AML-193 (cell line): ENCODE measurements at regions not wholly inside any gene's neighbourhood (a gene's known extent, or its start where the extent isn't known, plus 50 kb on each side); places are given as distances from the start of the nearest gene placed in this dataset.
"Not testable (repeated sequence)": the region's sequence is repeated elsewhere in the genome, so short reads cannot be mapped to it uniquely, and the experiment has no call there.

Source experiments
- DNase-seq, 2 experiments: peaks; one replicate each; lab custom pipeline; 2025; lab: John Stamatoyannopoulos, UW

DNA sequence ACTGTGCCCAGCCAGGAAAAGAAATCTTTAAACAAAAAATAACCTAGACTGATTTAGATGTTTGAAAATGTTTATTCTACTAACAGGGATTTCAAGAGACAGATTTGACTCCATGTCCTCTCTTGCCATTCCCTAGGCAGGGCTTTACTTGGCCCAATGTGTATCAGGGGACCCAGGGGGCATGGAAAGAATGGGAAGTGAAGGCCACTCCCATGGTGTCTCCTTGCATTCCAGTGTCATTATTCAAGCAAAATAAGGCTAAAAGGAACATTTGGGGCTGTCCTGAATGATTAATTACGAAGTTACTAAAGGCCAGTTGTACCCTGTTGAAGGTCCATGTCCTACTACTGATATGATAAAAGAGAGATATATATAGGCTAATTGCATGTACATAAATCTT, 151.9 kb upstream of the ATF7IP start:
- no peak for DNase-seq

DNA sequence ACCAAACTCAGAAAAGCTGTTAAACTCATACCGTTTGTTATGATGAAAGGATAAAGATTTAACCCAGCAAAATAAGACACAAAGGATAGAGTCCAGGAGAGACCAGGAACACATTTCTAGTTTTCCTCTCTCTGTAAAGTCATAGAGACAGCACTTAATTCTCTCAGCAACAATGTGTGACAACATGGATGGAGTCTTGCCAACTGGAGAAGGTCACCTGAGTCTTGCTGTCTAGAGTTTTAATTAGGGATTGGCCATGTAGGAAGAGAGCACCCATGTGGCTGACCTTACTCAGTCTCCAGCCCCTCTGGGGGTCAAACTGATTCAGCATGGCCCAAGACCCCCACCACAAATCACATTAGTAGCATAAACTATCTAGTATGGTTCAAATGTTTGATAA, 151.0 kb upstream of the ATF7IP start:
- DNase-seq: no peak

DNA sequence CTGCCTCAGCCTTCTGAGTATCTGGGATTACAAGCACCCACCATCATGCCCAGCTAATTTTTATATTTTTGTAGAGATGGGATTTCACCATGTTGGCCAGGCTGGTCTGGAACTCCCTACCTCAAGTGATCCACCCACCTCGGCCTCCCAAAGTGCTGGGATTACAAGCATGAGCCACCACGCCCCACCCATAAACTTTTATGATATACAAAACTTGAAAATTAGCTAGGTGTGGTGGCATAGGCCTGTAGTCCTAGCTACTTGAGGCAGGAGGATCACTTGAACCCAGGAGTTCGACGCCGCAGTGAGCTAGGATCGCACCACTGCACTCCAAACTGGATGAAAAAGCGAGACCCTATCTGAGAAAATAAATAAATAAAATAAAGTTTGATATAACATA, 149.5 kb upstream of the ATF7IP start:
- not testable (repeated sequence) for DNase-seq

DNA sequence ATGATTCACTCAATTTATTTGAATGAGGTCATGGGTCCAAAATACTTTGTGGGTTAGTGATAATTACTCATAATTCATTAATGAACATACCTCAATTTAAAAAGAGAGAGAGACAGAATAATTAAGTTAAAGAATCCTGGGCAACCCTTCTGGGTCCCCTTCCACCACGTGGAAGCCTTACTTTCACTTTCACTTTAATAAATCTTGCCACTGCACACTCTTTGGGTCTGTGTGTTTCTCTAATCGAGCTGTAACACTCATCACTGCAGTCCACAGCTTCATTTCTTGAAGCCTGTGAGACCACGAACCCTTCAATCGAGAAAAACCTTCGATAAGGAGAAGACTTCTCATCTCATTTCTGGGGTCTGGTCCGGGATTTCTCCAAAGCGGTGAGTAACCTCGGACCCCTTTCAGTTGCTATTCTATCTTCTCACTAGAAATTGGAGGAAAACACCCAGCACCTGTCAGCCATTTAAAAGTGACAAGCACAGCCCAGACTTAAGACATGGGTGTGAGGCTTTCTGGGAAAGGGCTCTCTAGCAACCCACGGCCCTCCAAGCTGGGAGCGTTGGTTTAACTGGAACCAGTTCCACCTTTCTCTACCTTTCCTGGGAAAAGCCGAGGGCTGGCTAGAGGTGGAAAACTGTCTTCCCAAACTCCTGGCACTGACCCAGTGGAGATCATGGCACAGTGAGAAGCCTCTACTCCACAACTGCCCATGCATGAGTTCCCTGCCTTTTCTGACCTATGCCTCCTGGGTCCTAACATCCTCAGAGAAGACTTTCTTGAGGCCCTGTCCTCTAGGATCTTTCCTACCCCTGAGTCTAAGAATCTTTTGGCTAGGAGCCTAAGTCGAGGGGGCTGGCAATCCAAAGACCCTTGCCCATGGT, 148.8 kb upstream of the ATF7IP start:
- no peak for DNase-seq

DNA sequence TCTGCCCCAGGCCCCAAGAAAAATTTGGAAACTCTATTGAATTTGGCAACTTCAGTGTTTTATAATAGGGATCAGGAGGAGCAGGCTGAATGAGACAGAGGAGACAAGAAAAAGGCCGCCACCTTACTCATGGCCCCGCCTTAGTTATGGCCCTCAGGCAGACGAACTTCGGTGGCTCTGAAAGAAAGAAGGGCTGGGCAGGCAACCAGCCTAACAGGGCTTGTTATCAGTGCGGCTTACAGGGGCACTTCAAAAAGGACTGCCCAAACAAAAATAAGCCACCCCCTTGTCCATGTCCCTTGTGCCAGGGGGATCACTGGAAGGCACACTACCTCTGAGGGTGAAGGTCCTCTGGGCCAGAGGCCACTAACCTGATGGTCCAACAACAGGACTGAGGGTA, 146.3 kb upstream of the ATF7IP start:
- DNase-seq: no peak

DNA sequence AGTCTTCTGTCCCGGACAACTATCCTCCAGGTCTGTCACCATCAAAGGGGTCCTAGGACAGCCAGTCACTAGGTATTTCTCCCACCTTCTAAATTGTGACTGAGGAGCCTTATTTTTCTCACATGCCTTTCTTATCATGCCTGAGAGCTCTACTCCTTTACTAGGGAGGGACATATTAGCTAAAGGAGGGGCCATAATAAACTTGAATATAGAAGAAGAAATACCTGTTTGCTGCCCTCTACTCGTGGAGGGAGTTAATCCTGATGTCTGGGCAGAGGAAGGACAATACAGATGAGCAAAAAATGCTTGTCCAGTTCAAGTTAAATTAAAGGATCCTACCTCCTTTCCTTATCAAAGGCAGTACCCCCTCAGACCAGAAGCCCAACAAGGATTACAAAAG, 145.8 kb upstream of the ATF7IP start:
- not testable (repeated sequence) for DNase-seq

DNA sequence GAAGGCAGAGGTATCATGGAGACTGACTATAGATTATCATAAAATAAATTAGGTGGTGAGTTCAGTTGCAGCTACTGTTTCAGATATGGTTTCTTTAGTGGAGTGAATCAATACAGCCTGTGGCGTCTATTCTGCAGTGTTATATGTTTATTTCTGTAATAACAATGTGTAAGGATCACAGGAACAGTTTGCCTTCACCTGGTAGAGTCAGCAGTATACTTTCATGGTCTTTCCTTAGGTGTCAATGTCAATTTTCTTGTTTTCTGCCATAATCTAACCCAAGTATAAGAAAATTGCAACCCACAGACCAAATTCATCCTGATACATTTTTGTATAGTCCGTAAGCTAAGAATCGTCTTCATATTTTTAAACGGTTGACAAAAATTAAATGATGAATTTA, 140.4 kb upstream of the ATF7IP start:
- no peak for DNase-seq

DNA sequence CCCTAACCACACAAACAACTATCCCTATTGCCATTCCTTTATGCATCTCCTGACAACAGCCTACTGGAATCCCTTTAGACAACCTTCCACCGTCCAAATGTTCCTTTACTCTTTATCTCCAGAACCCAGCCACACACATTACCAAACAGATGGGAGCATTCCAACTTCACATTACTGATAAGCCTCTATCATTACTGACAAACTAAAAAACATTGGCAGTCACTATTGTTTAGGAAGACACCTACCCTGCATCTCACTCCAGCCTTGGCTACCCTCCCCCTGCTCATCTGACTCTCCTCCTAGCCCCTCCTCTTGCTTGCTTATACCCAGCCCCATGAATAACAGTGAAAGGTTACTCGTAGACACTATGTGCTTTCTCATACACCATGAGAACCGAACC, 130.3 kb upstream of the ATF7IP start:
- not testable (repeated sequence) for DNase-seq

DNA sequence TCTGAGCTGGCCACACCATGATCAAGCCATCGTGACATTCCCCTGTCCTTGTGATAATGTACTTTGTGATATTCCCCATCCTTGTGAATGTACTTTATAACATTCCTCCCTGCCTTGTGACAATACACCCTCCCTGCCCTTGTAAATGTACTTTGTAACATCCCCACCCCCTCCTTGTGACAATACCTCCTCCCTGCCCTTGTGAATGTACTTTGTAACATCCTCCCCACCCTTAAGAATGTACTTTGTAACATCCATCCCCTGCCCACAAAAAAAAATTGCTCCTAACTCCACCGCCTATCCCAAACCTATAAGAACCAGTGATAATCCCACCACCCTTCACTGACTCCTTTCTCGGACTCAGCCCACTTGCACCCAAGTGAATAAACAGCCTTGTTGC, 128.8 kb upstream of the ATF7IP start:
- not testable (repeated sequence) for DNase-seq

DNA sequence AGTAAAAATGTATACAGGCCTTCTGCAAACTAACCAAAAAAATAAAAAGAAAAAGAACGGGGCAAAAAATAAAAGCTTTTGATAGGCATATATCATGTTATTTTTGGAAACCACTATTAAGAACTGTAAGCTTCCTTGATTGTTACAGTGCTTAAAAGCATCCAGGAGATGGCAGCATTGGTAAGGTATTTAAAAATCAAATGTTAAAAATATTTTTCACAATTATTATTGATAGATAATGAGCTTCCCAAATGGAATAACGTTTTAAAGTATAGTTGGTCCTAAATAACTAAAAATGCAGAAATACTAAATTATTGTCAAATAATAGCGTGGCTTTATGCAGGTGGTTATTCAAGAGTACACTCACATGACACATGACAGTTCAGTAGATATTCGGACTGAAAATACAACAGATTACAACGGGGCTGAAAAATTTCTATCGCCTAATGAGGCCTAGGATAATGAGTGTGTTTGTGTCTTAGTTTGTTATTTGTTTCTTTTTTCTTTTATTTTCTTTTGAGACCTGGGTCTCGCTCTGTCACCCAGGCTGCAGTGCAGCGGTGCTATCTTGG, 127.2 kb upstream of the ATF7IP start:
- DNase-seq: peak; percentile 29 to 30

DNA sequence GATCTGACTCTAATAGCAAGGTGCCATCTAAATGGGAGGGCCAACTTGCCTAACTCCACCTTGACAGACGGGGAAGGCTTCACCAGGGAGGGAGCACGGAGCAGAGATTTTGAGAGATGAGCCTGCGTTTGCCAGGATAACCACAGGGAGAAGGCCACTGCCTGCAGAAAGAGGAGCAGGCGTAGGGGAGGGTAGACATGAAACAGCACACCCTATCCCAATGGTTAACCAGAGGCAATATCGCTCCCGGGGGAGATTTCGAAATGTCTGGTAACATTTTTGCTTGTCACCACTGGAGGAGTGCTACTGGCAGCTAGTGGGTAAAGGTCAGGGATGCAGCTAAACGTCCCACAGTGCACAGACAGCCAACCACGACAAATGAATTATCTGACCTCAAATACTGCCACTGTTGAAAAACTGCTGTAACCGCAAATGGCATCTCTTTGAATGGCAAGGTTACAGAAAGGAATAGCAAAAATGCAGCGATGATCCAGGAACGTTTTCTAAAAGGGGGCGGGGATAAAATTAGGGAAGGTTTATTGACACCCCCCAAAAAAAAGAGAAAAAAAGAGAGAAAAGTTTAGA, 126.0 kb upstream of the ATF7IP start:
- peak; percentile 89 to 95 for DNase-seq

DNA sequence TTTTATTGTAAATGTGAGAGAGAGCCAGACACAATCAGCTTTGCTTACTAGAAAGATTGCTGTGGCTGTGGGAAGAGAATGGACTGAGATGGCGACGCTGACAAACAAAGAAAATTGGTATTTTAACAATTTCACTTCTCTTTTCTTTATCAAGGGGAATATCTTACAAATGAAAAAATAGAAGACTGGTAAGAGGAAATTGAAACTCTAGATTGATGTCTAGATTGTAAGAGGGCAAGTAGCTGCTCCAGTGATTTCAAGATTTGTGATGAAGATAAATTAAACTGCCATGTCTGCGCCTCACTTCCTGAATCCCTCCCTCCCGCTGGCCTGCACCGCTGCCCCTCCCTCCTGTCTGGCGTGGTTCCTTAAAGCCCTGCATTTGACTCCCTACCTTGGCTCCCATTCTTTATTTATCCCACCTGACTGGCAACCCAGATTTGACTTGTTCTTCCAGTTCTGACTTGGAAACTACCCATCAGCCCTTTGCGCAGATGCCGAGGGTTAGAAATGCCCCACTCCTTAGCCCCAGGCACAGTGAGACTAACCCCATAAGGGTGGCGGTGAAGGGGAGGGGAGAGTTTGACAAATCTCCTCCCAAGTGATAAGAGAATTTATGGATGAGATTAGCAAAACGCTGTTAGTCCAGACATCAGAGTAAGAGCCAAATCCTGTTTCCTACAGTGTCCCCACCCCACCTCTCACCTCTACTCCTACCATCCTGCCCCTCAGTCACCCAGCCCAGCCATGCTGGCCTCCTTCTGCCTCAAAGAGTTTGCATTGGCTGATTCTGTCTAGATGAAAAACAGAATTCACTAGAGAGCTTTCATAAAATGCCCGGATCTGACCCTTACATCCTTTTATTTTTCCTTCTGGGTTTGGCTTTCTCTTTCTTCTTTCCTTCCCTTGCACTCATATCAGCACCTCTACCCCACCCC, 125.3 kb upstream of the ATF7IP start:
- DNase-seq: no peak

DNA sequence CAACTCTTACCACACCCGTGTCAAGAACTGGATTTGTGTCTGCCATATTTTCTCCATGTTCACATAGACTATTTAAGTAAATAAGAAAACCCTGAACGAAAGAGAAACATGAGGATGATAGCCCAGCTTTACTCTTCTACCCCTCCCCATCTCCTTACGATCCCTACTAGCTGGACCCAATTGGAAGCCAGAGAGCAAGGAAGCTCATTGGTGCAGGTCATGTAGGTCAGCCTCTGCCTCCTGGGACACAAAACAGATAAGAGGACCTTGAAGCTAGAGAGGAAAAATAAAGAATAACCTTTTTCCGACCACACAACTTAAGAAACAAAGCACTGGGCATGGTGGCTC, 124.6 kb upstream of the ATF7IP start:
- DNase-seq: no peak

DNA sequence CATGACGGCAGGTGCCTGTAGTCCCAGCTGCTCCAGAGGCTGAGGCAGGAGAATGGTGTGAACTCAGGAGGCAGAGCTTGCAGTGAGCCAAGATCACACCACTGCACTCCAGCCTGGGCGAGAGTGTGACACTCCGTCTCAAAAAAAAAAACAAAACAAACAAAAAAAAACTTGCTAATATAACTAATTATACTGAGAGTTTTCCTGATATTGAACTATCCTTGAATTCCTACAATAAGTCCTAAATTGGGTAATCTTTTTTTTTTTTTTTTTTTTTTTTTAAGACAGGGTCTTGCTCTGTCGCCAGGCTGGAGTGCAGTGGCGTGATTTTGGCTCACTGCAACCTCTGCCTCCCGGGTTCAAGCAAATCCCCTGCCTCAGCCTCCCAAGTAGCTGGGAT, 122.7 kb upstream of the ATF7IP start:
- DNase-seq: not testable (repeated sequence)

DNA sequence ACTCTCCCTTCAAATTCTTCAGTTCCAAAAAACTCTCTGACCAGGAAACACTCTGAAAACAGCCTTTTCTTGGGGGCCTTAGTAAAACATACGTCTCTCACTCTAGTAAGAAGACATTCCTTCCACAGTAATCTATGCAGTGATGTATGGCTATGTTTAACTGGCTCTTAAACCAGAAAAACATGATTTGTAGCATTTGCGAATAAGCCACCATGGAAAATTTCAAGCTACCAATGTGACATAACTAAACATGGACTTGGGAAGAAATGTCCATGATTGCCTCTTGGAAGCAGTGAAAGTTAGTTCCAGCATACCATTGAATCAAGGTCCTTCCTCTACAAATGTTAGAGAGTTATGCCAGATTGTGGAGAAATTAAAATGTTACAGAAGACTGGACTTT, 121.5 kb upstream of the ATF7IP start:
- no peak for DNase-seq

DNA sequence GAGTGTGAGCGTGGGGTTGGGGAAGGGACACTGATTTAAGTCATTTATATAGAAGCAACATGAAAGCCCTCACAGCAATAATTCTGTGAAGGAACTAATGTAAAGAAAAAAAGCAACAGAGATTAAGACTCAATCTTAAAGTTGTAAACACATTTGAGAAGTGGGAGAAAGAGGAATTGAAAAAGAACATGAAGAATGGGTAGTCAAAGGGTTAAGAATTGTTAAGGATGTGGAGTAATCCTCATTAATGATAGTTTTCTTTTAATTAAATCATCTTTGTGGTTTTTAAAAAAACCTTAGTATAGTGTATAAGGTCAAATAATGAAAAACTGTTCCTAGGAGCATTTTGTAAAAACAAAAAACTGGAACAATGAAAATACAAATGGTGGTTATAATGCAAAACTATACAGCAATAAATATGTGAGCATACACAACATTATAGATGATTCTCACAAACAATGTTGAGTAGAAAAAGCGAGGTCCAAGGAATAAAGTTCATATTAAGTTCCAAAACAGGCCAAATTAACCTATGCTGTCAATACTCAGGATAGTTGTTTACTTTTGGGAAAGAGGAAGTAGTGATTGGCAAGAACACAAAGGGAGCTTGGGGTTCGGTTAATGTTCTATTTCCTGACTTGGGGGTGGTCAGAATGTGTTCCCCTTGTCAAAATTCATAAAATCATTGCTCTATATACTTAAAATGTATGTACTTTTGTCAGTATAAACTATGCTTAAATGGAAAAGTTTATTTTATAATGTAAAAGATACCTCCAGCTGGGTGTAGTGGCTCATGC, 120.4 kb upstream of the ATF7IP start:
- no peak for DNase-seq

DNA sequence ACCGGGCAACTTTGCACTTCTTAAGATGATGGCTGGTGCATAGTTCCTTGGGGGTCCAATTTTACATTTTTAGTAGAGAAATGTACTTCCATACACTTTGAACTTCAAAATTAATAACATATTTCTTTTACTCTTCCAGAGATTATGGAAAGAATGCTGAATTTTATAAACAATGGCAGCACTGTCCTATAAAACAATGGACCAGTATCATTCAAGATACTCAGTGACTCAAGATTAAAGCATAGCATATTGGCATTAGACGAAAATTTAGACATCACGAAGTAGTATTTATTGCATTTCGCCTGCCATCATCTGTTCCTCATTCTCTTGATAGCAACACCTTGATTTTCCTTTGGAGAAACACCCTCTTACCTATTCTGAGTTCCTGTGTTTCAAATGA, 118.3 kb upstream of the ATF7IP start:
- DNase-seq: no peak

DNA sequence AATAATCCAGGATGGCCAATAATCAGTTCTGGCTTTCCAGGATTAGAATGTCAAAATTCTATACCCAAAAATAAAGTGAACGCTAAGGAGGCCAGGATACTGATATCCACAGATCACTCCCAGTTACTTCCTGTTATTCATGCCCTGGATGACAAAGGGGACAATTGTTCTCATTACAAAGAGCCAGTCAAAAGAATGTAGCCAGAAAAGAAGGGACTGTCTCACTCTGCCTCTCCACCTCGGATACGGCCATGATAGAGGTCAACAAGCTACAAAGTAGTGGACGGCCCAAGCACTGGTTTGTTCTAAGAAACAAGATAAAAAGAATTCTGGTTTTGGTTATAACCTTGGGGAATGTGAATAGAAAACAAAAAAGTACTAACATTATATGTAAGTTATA, 116.1 kb upstream of the ATF7IP start:
- DNase-seq: no peak

DNA sequence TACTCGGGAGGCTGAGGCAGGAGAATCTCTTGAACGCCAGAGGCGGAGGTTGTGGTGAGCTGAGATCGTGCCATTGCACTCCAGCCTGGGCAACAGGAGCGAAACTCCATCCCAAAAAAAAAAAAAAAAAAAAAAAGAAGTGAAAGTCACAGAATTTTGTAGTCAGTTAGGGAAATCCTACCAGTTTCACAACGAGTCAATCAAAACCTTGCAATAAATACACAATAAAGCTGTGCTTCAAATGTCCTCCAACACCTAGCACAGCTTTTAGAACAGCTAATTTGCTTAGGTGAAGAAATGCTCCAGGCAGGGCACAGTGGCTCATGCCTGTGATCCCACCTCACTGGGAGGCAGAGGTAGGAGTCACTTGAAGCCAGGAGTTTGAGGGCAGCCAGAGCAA, 112.8 kb upstream of the ATF7IP start:
- DNase-seq: no peak

DNA sequence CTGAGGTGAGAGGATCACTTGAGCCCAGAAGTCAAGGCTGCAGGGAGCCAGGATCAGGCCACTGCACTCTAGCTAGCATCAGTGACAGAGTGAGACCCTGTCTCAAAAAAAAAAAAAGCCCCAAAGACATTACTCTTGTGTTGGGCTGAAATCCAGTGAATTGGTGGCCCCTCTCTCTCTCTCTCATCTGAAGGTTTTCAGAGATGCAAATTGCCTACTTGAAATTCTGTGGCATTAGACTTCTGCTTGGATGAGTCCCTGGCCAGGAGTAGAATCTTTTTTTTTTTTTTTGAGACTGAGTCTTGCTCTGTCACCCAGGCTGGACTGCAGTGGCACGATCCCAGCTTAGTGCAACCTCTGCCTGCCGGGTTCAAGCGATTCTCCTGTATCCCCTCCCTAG, 112.0 kb upstream of the ATF7IP start:
- DNase-seq: no peak

DNA sequence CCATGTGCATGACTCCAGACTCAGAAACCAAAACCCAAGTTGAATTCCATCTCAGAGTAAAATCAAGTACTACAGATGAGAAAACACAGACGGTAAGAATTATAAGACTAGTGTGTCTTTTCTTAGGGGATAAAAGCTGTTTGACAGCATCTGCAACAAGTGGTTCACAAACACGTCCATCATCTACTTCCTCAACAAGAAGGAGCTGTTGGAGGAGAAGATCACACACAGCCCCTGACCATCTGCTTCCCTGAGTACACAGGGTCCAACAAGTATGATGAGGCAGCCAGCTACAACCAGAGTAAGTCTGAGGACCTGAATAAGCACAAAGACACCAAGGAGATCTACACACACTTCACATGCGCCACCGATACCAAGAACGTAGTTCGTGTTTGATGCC, 110.7 kb upstream of the ATF7IP start:
- DNase-seq: no peak

DNA sequence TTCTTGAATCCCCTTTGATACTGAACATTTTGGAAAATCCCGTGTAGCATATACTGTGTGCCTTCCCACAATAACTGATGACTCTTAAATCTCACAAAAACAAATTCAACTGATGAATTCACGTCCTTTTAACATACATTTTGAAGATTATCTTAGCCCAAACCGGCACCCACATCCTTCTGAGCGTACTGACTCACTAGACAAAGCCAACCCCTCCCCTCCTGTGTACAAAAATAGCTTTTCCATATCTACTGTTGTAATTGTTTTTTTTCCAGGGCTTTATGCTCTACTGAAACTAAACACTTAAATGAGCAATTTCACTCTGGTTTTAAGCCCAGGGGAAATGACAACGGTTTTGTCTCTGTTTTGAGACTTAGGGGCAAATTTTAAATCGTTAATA, 109.4 kb upstream of the ATF7IP start:
- no peak for DNase-seq
